GM10266 (cell line): ENCODE measurements at regions not wholly inside any gene's neighbourhood (a gene's known extent, or its start where the extent isn't known, plus 50 kb on each side); places are given as distances from the start of the nearest gene placed in this dataset.

Source experiments
- DNase-seq: peaks from one replicate; pipeline ENCODE4 v3.0.0; 2012; ENCODE audit errors: extremely low spot score
- CTCF ChIP-seq: IDR thresholded peaks from 2 replicates; pipeline ENCODE4 v1.5.1; 2012; ENCODE audit warnings: mild to moderate bottlenecking, low read depth; ENCODE audit not compliant: control insufficient read depth, insufficient read depth; ENCODE audit errors: missing control alignments

- no peak for TF ChIP-seq CTCF
- no peak for DNase-seq
Measured at GRCh38 chr13:59488436-59488835, 675.3 kb downstream of the DIAPH3 start.

GRCh38 chr13:59490651-59491050 lies 673.1 kb downstream of the DIAPH3 start:
- no peak for TF ChIP-seq CTCF
- DNase-seq: no peak

- no peak for DNase-seq
- TF ChIP-seq CTCF: no peak
Measured at GRCh38 chr13:59492030-59492636, 671.6 kb downstream of the DIAPH3 start.

GRCh38 chr13:59493436-59493965 lies 670.2 kb downstream of the DIAPH3 start:
- DNase-seq: no peak
- no peak for TF ChIP-seq CTCF

- no peak for TF ChIP-seq CTCF
- DNase-seq: no peak
Measured at GRCh38 chr13:59494151-59494550, 669.6 kb downstream of the DIAPH3 start.

- DNase-seq: no peak
- TF ChIP-seq CTCF: no peak
Measured at GRCh38 chr13:59494560-59494970, 669.2 kb downstream of the DIAPH3 start.

GRCh38 chr13:59495299-59495698 lies 668.4 kb downstream of the DIAPH3 start:
- no peak for DNase-seq
- no peak for TF ChIP-seq CTCF
